ENCODE measurements at regions not wholly inside any gene's neighbourhood (a gene's known extent, or its start where the extent isn't known, plus 50 kb on each side); places are given as distances from the start of the nearest gene placed in this dataset.

- no peak for TF ChIP-seq ZNF687 (IDR thresholded peaks at IDR 0.05)
- no peak for TF ChIP-seq RFX5 (IDR thresholded peaks at IDR 0.05; ENCODE audit: low read depth, low read length)
- no peak for TF ChIP-seq SMAD5 (IDR thresholded peaks at IDR 0.05; ENCODE audit: low read depth)
- no peak for TF ChIP-seq ASH2L (IDR thresholded peaks at IDR 0.05; ENCODE audit: borderline replicate concordance, low read depth)
- TF ChIP-seq CHD2 (IDR thresholded peaks at IDR 0.05; ENCODE audit: borderline replicate concordance, low read depth, low read length), result no peak
- TF ChIP-seq, protein P1, sequence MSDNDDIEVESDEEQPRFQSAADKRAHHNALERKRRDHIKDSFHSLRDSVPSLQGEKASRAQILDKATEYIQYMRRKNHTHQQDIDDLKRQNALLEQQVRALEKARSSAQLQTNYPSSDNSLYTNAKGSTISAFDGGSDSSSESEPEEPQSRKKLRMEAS (IDR thresholded peaks at IDR 0.05; ENCODE audit: low read depth, low read length), result no peak
- TF ChIP-seq PRDM15 (CRISPR knock-in tag; IDR thresholded peaks at IDR 0.05), result no peak
Observed at GRCh38 chrX:22534643-22535042, 261.9 kb downstream of the CBLL2 start (continued).
